ENCODE measurements at regions not wholly inside any gene's neighbourhood (a gene's known extent, or its start where the extent isn't known, plus 50 kb on each side); places are given as distances from the start of the nearest gene placed in this dataset.

DNA sequence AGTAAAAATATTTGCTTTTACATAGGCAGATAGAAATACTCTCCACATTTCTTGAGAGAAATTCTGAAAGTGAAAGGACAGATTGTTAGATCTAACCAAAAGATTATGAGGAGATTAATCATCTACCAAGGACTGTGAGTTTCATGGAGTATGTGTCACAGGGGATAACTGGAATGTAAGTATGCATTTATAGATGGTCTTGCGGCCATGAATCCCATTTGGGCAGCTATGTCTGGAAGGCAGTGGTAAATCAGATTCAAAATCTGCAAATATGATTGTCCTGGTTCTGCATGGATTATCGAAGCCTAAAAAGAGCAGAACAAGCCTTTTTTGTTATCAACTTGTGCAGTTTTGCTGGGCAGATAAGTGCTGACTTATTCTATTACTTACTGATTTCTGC is 293.8 kb downstream of the RFPL4B start:
- TF ChIP-seq, protein P1, sequence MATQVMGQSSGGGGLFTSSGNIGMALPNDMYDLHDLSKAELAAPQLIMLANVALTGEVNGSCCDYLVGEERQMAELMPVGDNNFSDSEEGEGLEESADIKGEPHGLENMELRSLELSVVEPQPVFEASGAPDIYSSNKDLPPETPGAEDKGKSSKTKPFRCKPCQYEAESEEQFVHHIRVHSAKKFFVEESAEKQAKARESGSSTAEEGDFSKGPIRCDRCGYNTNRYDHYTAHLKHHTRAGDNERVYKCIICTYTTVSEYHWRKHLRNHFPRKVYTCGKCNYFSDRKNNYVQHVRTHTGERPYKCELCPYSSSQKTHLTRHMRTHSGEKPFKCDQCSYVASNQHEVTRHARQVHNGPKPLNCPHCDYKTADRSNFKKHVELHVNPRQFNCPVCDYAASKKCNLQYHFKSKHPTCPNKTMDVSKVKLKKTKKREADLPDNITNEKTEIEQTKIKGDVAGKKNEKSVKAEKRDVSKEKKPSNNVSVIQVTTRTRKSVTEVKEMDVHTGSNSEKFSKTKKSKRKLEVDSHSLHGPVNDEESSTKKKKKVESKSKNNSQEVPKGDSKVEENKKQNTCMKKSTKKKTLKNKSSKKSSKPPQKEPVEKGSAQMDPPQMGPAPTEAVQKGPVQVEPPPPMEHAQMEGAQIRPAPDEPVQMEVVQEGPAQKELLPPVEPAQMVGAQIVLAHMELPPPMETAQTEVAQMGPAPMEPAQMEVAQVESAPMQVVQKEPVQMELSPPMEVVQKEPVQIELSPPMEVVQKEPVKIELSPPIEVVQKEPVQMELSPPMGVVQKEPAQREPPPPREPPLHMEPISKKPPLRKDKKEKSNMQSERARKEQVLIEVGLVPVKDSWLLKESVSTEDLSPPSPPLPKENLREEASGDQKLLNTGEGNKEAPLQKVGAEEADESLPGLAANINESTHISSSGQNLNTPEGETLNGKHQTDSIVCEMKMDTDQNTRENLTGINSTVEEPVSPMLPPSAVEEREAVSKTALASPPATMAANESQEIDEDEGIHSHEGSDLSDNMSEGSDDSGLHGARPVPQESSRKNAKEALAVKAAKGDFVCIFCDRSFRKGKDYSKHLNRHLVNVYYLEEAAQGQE (IDR thresholded peaks at IDR 0.05; ENCODE audit: insufficient replicate concordance, low read depth) = no peak
- TF ChIP-seq, protein P2, sequence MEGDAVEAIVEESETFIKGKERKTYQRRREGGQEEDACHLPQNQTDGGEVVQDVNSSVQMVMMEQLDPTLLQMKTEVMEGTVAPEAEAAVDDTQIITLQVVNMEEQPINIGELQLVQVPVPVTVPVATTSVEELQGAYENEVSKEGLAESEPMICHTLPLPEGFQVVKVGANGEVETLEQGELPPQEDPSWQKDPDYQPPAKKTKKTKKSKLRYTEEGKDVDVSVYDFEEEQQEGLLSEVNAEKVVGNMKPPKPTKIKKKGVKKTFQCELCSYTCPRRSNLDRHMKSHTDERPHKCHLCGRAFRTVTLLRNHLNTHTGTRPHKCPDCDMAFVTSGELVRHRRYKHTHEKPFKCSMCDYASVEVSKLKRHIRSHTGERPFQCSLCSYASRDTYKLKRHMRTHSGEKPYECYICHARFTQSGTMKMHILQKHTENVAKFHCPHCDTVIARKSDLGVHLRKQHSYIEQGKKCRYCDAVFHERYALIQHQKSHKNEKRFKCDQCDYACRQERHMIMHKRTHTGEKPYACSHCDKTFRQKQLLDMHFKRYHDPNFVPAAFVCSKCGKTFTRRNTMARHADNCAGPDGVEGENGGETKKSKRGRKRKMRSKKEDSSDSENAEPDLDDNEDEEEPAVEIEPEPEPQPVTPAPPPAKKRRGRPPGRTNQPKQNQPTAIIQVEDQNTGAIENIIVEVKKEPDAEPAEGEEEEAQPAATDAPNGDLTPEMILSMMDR (IDR thresholded peaks at IDR 0.05; ENCODE audit: insufficient read depth, low read length) = no peak
- TF ChIP-seq POLR2AphosphoS5 (IDR thresholded peaks at IDR 0.05; ENCODE audit: low read depth) = no peak
- TF ChIP-seq GABPA (IDR thresholded peaks at IDR 0.05; ENCODE audit: low read depth) = no peak
- TF ChIP-seq SPI1 (IDR thresholded peaks at IDR 0.05; ENCODE audit: borderline replicate concordance, low read depth) = no peak
